HFF-Myc (cell line): ENCODE measurements at regions not wholly inside any gene's neighbourhood (a gene's known extent, or its start where the extent isn't known, plus 50 kb on each side); places are given as distances from the start of the nearest gene placed in this dataset.

ENCODE experiments used
- DNase-seq: peaks from one replicate; pipeline ENCODE4 v3.0.0-alpha.2; 2011; ENCODE audit warnings: low read depth; ENCODE audit errors: extremely low read depth
- H3K4me3 ChIP-seq: replicated peaks from 2 replicates; pipeline ENCODE4 v1.5.1; 2011; ENCODE audit warnings: low read depth, mild to moderate bottlenecking, control low read depth, low read length
- CTCF ChIP-seq: IDR thresholded peaks from 2 replicates; pipeline ENCODE4 v1.5.1; 2012; ENCODE audit warnings: mild to moderate bottlenecking, low read depth, low read length, control low read depth; ENCODE audit errors: missing control alignments

GRCh38 chr2:195018462-195018861 is 638.6 kb upstream of the SLC39A10 start:
- H3K4me3 ChIP-seq: no peak overlapping the region
- TF ChIP-seq CTCF: no peak
- DNase-seq: no peak

GRCh38 chr2:195017890-195018289 is 639.1 kb upstream of the SLC39A10 start:
- no peak for TF ChIP-seq CTCF
- no peak for DNase-seq

GRCh38 chr2:195016841-195017240 is 640.2 kb upstream of the SLC39A10 start:
- peak; percentile 15 for DNase-seq
- no peak for TF ChIP-seq CTCF
- no peak overlapping the region for H3K4me3 ChIP-seq

More at GRCh38 chr2:195017890-195018289, 639.1 kb upstream of the SLC39A10 start:
- no peak overlapping the region for H3K4me3 ChIP-seq

GRCh38 chr2:195009202-195009601 is 647.8 kb upstream of the SLC39A10 start:
- no peak for TF ChIP-seq CTCF
- DNase-seq: peak; percentile 10
- no peak overlapping the region for H3K4me3 ChIP-seq

- no peak for DNase-seq
- TF ChIP-seq CTCF: no peak
- H3K4me3 ChIP-seq: no peak overlapping the region
Measured at GRCh38 chr2:195006856-195007255, 650.2 kb upstream of the SLC39A10 start.

- DNase-seq: no peak
- H3K4me3 ChIP-seq: no peak overlapping the region
- TF ChIP-seq CTCF: no peak
Measured at GRCh38 chr2:195003881-195004471, 653.0 kb upstream of the SLC39A10 start.

- DNase-seq: no peak
- no peak for TF ChIP-seq CTCF
- no peak overlapping the region for H3K4me3 ChIP-seq
Measured at GRCh38 chr2:195001924-195002323, 655.1 kb upstream of the SLC39A10 start.
